IMR-90 (cell line): ENCODE measurements at regions not wholly inside any gene's neighbourhood (a gene's known extent, or its start where the extent isn't known, plus 50 kb on each side); places are given as distances from the start of the nearest gene placed in this dataset.

Source experiments
- ATAC-seq: fragments of 200-7000 bp; cut with Tn5 transposase; 2 replicates; pipeline ENCODE4 v1.9.1; 2020; ENCODE audit warnings: low read depth, mild to moderate bottlenecking, moderate library complexity
- BruUV-seq: library from RNA; stranded (reverse); fragments of 400-500 nt; replicated peaks from 2 replicates; lab custom pipeline; 2021; lab: Mats Ljungman, UMichigan
- CTCF ChIA-PET: fragments of 300-600 bp; formaldehyde crosslinking; extraction: SDS; loops from one replicate; lab custom pipeline; 2021; ENCODE audit warnings: antibody characterized with exemption; lab: Yijun Ruan, JAX
- POLR2A ChIA-PET: fragments of 300-600 bp; sonication (Branson Sonifier 250); formaldehyde crosslinking; loops from one replicate; lab custom pipeline; 2022; ENCODE audit warnings: antibody characterized with exemption; ENCODE audit not compliant: unreplicated experiment; lab: Charles Lee
- DNase-seq: peaks from one replicate; pipeline ENCODE4 v3.0.0; 2013
- H2AFZ ChIP-seq: replicated peaks from 2 replicates; pipeline ENCODE3; 2013; ENCODE audit warnings: low read length, mild to moderate bottlenecking; ENCODE audit not compliant: poor library complexity
- H2AK5ac ChIP-seq: 2 replicates; pipeline ENCODE4 v1.6.1; 2013; ENCODE audit warnings: low read depth, low read length, inconsistent platforms
- H2AK9ac ChIP-seq: replicated peaks from 2 replicates; pipeline ENCODE3; 2013; ENCODE audit warnings: mild to moderate bottlenecking, low read depth, low read length, moderate library complexity; ENCODE audit not compliant: poor library complexity
- H2BK120ac ChIP-seq: 2 replicates; pipeline ENCODE4 v1.6.1; 2013; ENCODE audit warnings: low read depth, low read length, inconsistent platforms
- H2BK15ac ChIP-seq: 3 replicates; pipeline ENCODE4 v1.6.1; 2013; ENCODE audit warnings: low read depth, low read length, inconsistent platforms
- H2BK20ac ChIP-seq: 2 replicates; pipeline ENCODE4 v1.6.1; 2013; ENCODE audit warnings: low read depth, mild to moderate bottlenecking, inconsistent platforms, low read length, moderate library complexity
- H2BK5ac ChIP-seq: 2 replicates; pipeline ENCODE4 v1.6.1; 2013; ENCODE audit warnings: mild to moderate bottlenecking, low read depth, low read length, inconsistent platforms; ENCODE audit not compliant: poor library complexity, severe bottlenecking
- H3K14ac ChIP-seq: replicated peaks from 2 replicates; pipeline ENCODE4 v1.6.1; 2013; ENCODE audit warnings: low read depth, low read length, inconsistent platforms
- H3K18ac ChIP-seq: 2 replicates; pipeline ENCODE4 v1.6.1; 2013; ENCODE audit warnings: low read depth, low read length, control low read depth
- H3K23ac ChIP-seq: 2 replicates; pipeline ENCODE4 v1.6.1; 2013; ENCODE audit warnings: low read depth, low read length, inconsistent platforms
- H3K27ac ChIP-seq: 2 replicates; pipeline ENCODE4 v1.5.1; 2013; ENCODE audit warnings: mild to moderate bottlenecking, control low read depth, low read length; ENCODE audit not compliant: insufficient read depth
- H3K27me3 ChIP-seq: 2 replicates; pipeline ENCODE4 v1.6.1; 2013; ENCODE audit warnings: low read length; ENCODE audit not compliant: control insufficient read depth, insufficient read depth
- H3K36me3 ChIP-seq: 2 replicates; pipeline ENCODE4 v1.6.1; 2013; ENCODE audit warnings: low read length, mixed read lengths; ENCODE audit not compliant: control insufficient read depth, insufficient read depth
- H3K4ac ChIP-seq: 2 replicates; pipeline ENCODE4 v1.6.1; 2013; ENCODE audit warnings: low read depth, low read length, inconsistent platforms
- H3K4me1 ChIP-seq: 2 replicates; pipeline ENCODE4 v1.6.1; 2013; ENCODE audit warnings: low read length, mixed read lengths; ENCODE audit not compliant: control insufficient read depth, insufficient read depth
- H3K4me2 ChIP-seq: 2 replicates; pipeline ENCODE4 v1.6.1; 2013; ENCODE audit warnings: low read depth, mild to moderate bottlenecking, control low read depth, low read length, moderate library complexity
- H3K4me3 ChIP-seq: 2 replicates; pipeline ENCODE4 v1.5.1; 2013; ENCODE audit warnings: low read depth, mild to moderate bottlenecking, control low read depth, low read length, moderate library complexity; ENCODE audit not compliant: insufficient read depth
- H3K56ac ChIP-seq: 2 replicates; pipeline ENCODE4 v1.6.1; 2013; ENCODE audit warnings: low read length, inconsistent platforms; ENCODE audit not compliant: insufficient read depth; ENCODE audit errors: extremely low read depth
- H3K79me1 ChIP-seq, 2 experiments: 2 replicates each; pipeline ENCODE4 v1.6.1; 2013; ENCODE audit warnings: low read length in 2 of 2, inconsistent platforms in 1 of 2, low read depth in 1 of 2
- H3K9ac ChIP-seq: 2 replicates; pipeline ENCODE4 v1.6.1; 2013; ENCODE audit warnings: low read depth, low read length, control low read depth
- H3K9me1 ChIP-seq: 2 replicates; pipeline ENCODE4 v1.6.1; 2013; ENCODE audit warnings: low read length, inconsistent platforms; ENCODE audit not compliant: insufficient read depth
- H3K9me3 ChIP-seq: 2 replicates; pipeline ENCODE4 v1.6.1; 2013; ENCODE audit warnings: low read length; ENCODE audit not compliant: control insufficient read depth, insufficient read depth
- H4K20me1 ChIP-seq: 2 replicates; pipeline ENCODE4 v1.6.1; 2013; ENCODE audit warnings: low read length, inconsistent platforms; ENCODE audit not compliant: insufficient read depth
- H4K5ac ChIP-seq: 2 replicates; pipeline ENCODE4 v1.6.1; 2013; ENCODE audit warnings: mild to moderate bottlenecking, low read depth, low read length, control low read depth
- H4K8ac ChIP-seq, 2 experiments: 2 replicates each; pipeline ENCODE4 v1.6.1; 2013; ENCODE audit warnings: low read depth in 2 of 2, low read length in 2 of 2, control low read depth in 1 of 2, inconsistent platforms in 1 of 2
- H4K91ac ChIP-seq: 2 replicates; pipeline ENCODE4 v1.6.1; 2013; ENCODE audit warnings: low read depth, low read length, inconsistent platforms; ENCODE audit not compliant: insufficient read depth
- BHLHE40 ChIP-seq: fragments of 150-350 bp; IDR thresholded peaks from 2 replicates; pipeline ENCODE4 v1.6.1; 2016; ENCODE audit warnings: mild to moderate bottlenecking, low read depth, low read length
- CEBPB ChIP-seq: IDR thresholded peaks from 2 replicates; pipeline ENCODE4 v1.6.1; 2012; ENCODE audit warnings: low read depth, low read length, improper control_type of control experiment
- CHD1 ChIP-seq: IDR thresholded peaks from 2 replicates; pipeline ENCODE4 v1.6.1; 2012; ENCODE audit warnings: low read depth, low read length, improper control_type of control experiment
- CTCF ChIP-seq: conservative IDR thresholded peaks from 2 replicates; pipeline ENCODE4 v1.5.1; 2012; ENCODE audit warnings: mild to moderate bottlenecking, low read depth, low read length, improper control_type of control experiment
- FOS ChIP-seq: fragments of 150-350 bp; IDR thresholded peaks from 2 replicates; pipeline ENCODE4 v1.6.1; 2016; ENCODE audit warnings: low read depth, low read length
- MXI1 ChIP-seq: IDR thresholded peaks from 2 replicates; pipeline ENCODE4 v1.6.1; 2012; ENCODE audit warnings: low read depth, mild to moderate bottlenecking, low read length, moderate library complexity, borderline replicate concordance
- NFE2L2 ChIP-seq: fragments of 150-350 bp; IDR thresholded peaks from 2 replicates; pipeline ENCODE4 v1.6.1; 2016; ENCODE audit warnings: low read depth, mild to moderate bottlenecking, low read length
- POLR2A ChIP-seq: IDR thresholded peaks from 2 replicates; pipeline ENCODE4 v1.6.1; 2012; ENCODE audit warnings: mild to moderate bottlenecking, low read depth, low read length
- RAD21 ChIP-seq: IDR thresholded peaks from 2 replicates; pipeline ENCODE4 v1.6.1; 2012; ENCODE audit warnings: low read length, improper control_type of control experiment
- RCOR1 ChIP-seq: IDR thresholded peaks from 2 replicates; pipeline ENCODE4 v1.6.1; 2012; ENCODE audit warnings: mild to moderate bottlenecking, low read length, improper control_type of control experiment; ENCODE audit not compliant: insufficient replicate concordance
- SMC3 ChIP-seq: fragments of 150-350 bp; IDR thresholded peaks from 2 replicates; pipeline ENCODE4 v1.6.1; 2016; ENCODE audit warnings: low read depth, mild to moderate bottlenecking, antibody characterized with exemption, low read length, moderate library complexity
- WGBS, 2 experiments: methylation state at CpG; one replicate each; pipeline versions ENCODE4 v1.1.5 to v1.1.7; 2013; ENCODE audit warnings: missing lambda C conversion rate in 2 of 2; ENCODE audit not compliant: insufficient read length in 1 of 2; ENCODE audit errors: extremely low coverage in 2 of 2; 5-methylcytosine and 5-hydroxymethylcytosine counted together
- dilution Hi-C: fragments of 300-500 bp; cut with HindIII; formaldehyde crosslinking; loops from one replicate; pipeline ENCODE4 v1.14.3; 2018; ENCODE audit warnings: low sequenced_read_pairs; ENCODE audit not compliant: unreplicated experiment
- in situ Hi-C: fragments of 300-500 bp; cut with MboI; formaldehyde crosslinking; loops from 3 replicates; pipeline ENCODE4 v1.14.3; 2019; ENCODE audit warnings: low sequenced_read_pairs, inconsistent platforms, mixed read lengths
- intact Hi-C: fragments of 100-400 bp; cut with micrococcal nuclease; formaldehyde crosslinking; loops from 2 replicates; pipeline ENCODE4 v1.10.0; 2022
- TF ChIP-seq, protein P1 (sequence below): fragments of 150-350 bp; IDR thresholded peaks from 2 replicates; pipeline ENCODE4 v1.6.1; 2017; ENCODE audit warnings: mild to moderate bottlenecking, antibody characterized with exemption, low read length, low read depth

GRCh38 chr2:8587920-8588830 is 93.7 kb upstream of the ID2 start (continued):
- no peak for TF ChIP-seq POLR2A

DNA sequence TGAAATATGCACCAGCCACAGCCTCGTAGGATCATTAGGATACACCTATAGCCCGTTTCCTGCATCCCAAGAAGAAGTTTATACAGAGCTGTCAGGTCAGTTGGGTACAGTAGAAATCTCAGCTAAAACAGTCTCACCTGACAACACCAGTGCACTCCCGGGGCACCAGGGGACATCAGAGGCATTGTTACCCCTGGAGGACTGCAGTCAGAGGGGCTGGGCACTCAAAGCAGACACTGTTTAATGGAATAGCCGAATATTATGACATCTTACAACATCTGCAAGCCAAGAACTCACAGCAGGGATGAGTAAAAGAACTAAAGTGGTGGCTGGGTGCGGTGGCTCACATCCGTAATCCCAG is 93.0 kb upstream of the ID2 start:
- no peak overlapping the region for H3K9ac ChIP-seq
- no peaks in the 10 kb centered on the region for H3K4me1 ChIP-seq
- no peak overlapping the region for H3K14ac ChIP-seq
- no peak for ATAC-seq
- H3K27ac ChIP-seq = no peak overlapping the region
- H3K9me3 ChIP-seq = no peaks in the 10 kb centered on the region
- no peak overlapping the region for H3K4me3 ChIP-seq
- no peak overlapping the region for H3K23ac ChIP-seq
- ChIA-PET CTCF (no interaction called here), POLR2A (no interaction called here)
- no peak overlapping the region for H3K56ac ChIP-seq
- H2BK120ac ChIP-seq = no peak overlapping the region
- H2BK15ac ChIP-seq = no peak overlapping the region
- H2BK5ac ChIP-seq = no peak overlapping the region
- no peak for DNase-seq
- H2AK5ac ChIP-seq = no peak overlapping the region
- peaks cover 4% of the 10 kb centered on the region; the same call in 1 of the 2 replicates for H3K27me3 ChIP-seq
- H2AFZ ChIP-seq = no peak overlapping the region
- WGBS, 2 experiments = no CpG with 5 or more reads among the region's 6 CpGs
- no peak overlapping the region for H3K4me2 ChIP-seq
- H4K91ac ChIP-seq = no peak overlapping the region
- no peak overlapping the region for H3K4ac ChIP-seq
- intact Hi-C loops (no loop called here), dilution Hi-C loops (no loop called here), in situ Hi-C loops (no loop called here)
- no peak overlapping the region for H3K18ac ChIP-seq
- H4K5ac ChIP-seq = no peak overlapping the region
- no peak overlapping the region for H2BK20ac ChIP-seq
- H3K79me1 ChIP-seq = no peaks in the 10 kb centered on the region
- no peaks in the 10 kb centered on the region for H4K20me1 ChIP-seq
- 0 out of 2 replicates have a peak, but pooled peaks cover 2% of the 10 kb centered on the region for H3K9me1 ChIP-seq
- H2AK9ac ChIP-seq = no peak overlapping the region
- H3K36me3 ChIP-seq = no peaks in the 10 kb centered on the region
- TF ChIP-seq NFE2L2 (no peak), RCOR1 (no peak), CTCF (no peak), FOS (no peak), MXI1 (no peak), RAD21 (no peak), CEBPB (no peak), SMC3 (no peak), CHD1 (no peak), BHLHE40 (no peak)
- TF ChIP-seq, protein P1, sequence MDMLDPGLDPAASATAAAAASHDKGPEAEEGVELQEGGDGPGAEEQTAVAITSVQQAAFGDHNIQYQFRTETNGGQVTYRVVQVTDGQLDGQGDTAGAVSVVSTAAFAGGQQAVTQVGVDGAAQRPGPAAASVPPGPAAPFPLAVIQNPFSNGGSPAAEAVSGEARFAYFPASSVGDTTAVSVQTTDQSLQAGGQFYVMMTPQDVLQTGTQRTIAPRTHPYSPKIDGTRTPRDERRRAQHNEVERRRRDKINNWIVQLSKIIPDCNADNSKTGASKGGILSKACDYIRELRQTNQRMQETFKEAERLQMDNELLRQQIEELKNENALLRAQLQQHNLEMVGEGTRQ = no peak
- no TSS peak for BruUV-seq
- H4K8ac ChIP-seq = no peak overlapping the region
